Activated CD4-positive, alpha-beta T cell treated with anti-CD3 and anti-CD28 coated beads for 48 hours (primary cell): ENCODE measurements at regions not wholly inside any gene's neighbourhood (a gene's known extent, or its start where the extent isn't known, plus 50 kb on each side); places are given as distances from the start of the nearest gene placed in this dataset.
"Not testable (repeated sequence)": the region's sequence is repeated elsewhere in the genome, so short reads cannot be mapped to it uniquely, and the experiment has no call there.

Experiments used
- DNase-seq: peaks from one replicate; pipeline ENCODE4 v3.0.0-alpha.2; 2020

DNA sequence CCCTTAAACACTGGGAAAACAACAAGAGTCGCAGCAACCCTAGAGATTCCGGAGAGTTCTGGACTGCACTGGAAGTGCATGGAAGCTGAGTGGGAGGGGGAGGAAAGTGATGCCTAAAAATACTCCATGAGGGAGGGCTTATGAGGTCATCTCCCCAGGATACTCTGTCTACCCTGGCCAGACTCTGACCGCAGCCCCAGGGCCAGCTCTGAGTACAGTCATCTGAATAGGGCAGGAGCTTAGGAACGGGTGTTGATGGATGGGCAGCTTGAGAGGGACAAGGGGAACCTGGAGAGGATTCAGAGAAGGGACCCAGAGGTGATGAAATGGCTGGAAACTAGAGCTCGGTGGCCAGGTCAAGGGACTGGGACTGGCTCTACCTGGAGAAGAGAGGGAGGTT is 79.3 kb upstream of the IGFBP5 start:
- DNase-seq = no peak

- DNase-seq = no peak
Observed at GRCh38 chr2:216774180-216774579, 78.8 kb upstream of the IGFBP5 start.

- DNase-seq = no peak
Observed at GRCh38 chr2:216773072-216773471, 77.7 kb upstream of the IGFBP5 start.

DNA sequence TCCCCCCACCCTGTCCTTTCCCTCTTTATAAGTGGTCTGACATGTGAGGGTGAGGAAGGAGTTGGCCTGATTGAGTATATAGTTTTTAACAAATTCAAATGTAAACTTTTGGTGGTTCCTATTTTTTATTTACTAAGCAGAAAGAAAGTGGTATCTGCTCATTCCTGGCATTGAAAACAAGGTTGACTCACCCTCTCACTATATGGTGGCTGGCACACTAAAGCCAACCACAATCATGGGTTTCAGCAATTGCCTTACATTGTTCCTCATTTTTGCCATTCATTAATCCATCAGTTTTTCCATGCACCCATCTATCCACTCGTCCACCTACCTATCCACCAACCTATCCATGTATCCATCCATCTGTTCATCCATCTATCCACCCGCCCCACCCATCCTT is 75.4 kb upstream of the IGFBP5 start:
- DNase-seq = no peak

DNA sequence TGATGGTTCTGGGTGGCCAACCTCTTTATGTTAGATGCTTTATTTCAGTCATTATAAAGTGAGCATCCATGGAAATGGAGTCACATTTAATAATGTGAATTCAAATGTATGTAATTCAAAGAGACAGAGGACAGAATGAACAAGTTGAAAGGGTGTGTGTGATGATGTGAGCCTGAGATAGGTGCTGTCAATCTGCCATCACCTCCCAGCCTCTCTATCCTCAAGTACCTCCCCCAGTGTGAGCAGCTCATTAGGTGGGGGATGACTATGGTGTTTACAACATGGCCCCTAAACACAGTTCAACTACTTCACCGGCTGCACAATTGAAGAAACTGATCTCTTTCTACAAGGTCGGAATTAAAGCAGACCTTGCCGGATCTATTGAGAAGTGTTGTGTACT is 74.7 kb upstream of the IGFBP5 start:
- no peak for DNase-seq

DNA sequence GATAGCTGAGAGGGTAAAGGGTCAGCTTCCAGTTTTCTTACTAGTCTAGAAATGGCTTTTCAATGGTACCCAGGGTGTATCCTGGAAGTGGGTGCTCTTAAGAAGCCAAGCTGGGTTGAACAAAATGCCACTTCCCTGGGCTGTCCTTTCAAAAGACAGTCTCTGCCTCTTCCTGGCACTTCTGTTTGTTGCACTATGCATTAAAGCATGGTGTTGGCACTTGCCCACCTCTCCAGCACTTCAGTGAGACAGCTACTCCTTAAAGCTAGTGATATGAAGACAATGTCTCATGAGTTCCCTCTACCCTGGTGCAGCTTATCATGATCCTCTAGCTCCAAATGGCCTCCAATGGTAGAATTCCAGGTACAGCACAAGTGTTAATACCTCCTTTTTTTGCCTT is 74.3 kb upstream of the IGFBP5 start:
- no peak for DNase-seq

GRCh38 chr2:216768908-216769411 is 73.6 kb upstream of the IGFBP5 start:
- DNase-seq = no peak

DNA sequence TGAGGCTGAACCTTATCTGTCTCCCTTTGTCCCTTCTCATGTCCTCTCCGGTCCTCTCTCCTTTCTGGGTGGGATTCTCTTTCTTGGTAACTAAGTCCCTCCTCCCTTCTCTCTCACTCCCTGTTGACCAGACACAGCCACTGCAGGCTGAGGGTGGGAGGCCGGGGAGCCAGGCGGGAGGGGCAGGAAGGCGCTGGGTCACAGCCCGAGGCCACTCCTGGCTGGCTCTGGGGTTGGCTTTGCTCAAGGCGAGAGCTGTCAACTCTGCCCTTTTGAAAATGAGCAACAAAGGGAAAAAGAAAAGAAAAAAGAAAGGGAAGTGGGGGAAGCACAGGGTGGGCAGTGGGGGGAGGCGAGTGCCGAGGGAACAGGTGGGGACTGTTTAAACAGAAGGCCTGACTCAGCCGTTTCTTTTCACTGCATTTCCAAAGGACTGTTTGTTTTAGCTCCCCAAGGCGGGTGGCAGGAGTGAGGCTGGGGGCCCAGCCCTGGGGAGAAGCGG is 70.5 kb upstream of the IGFBP5 start:
- DNase-seq = no peak

- DNase-seq = no peak
Observed at GRCh38 chr2:216763396-216763795, 68.0 kb upstream of the IGFBP5 start.

- no peak for DNase-seq
Observed at GRCh38 chr2:216761809-216762208, 66.5 kb upstream of the IGFBP5 start.

DNA sequence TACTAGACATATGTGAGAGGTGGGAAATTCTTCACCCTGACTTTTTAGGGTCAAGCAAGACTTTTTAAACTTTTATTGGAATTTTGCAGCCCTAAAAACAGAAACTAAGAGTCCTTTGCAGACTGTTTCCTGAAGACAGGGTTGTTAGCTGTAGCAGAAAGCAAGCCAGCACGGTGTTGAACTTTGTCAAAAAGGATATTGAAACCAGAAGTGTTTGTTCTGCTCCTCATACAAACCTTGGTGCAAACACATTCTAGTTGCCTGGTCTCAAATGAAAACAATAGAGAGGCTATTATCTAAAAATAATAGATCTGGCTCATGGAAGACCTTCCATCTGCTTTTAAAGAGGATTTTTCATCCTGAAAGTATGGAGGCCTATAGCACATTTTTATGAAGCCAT is 65.8 kb upstream of the IGFBP5 start:
- DNase-seq = no peak

DNA sequence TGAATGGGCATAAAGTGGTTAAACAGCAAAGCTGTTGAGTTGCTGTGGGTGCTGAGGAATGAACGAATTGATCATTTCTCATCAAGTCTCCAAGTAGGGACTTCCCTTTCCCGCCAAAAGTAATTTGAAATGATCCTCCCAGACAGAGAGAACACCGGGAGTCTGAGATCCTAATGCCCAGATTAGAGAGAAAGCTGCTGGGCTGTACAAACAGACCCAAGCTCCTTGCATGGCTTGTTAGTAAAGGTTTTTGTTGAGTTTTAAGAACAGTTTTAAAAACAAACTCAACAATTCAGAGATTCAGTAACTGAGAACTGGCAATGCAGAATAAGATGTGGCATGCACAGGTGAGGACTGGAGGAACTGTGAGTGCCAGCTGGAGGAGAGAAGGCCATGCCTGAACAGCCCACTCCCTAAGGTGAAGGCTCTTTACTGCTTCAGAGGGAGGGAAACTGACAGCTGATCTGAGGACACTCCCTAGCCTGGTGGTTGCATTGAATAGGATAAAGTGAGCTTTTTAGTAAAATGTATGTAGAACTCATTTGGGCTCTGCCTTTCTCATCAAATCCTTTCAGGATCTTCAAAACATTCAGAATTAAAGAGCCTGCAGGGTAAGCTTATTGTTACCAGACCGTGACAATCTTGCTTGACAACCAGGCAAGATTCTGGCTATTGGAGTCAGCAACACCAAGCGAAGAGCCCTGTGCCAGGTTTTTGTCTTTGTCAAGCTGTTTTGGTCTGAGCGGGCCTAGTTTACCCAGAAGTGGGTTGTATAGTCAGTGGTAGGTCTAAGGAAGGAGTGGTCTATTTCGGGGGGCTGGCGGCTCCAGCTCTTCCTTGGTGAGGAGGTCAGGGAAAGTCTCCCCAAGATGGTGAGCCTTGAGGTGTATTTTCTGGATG is 63.2 kb upstream of the IGFBP5 start:
- DNase-seq = no peak

GRCh38 chr2:216757532-216757931 is 62.2 kb upstream of the IGFBP5 start:
- DNase-seq = no peak

DNA sequence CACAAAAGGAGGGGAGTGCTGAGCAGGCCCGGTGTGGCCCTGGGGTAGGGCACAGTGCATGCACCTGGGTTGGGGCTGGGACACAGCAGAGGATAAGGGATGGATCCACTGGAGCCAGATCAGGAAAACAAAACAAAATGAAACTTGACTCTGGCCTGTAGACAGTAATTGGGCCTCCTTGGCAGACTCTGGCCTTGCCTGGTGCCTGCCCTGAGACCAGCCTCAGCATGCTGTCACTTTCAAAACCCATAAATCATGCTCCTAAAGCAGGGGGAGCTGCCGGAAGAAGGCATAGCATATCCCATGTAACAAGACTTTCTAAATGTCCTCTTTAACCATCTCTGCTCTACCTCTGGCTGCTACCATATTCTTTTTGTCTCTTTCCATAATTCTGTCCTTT is 61.1 kb upstream of the IGFBP5 start:
- DNase-seq = no peak

DNA sequence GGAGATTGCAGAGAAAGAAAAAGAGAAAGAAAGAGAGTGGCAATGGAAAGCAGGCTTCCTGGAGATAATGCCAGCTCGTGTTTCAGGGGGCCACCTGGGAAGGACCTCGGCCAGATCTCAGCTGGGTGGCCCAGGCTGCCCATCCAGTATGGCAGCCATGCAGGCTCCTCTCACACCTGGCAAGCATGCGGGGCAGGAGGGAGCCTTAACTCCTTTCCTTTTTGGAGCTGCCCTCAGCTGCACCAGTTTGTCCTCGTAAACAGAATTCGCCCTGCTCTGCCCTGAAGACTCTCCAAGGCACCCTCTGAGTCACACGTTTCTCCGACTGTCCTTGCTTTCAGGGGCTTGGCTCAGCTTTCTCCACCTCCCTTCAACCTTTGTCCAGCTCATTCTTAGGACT is 59.5 kb upstream of the IGFBP5 start:
- no peak for DNase-seq

DNA sequence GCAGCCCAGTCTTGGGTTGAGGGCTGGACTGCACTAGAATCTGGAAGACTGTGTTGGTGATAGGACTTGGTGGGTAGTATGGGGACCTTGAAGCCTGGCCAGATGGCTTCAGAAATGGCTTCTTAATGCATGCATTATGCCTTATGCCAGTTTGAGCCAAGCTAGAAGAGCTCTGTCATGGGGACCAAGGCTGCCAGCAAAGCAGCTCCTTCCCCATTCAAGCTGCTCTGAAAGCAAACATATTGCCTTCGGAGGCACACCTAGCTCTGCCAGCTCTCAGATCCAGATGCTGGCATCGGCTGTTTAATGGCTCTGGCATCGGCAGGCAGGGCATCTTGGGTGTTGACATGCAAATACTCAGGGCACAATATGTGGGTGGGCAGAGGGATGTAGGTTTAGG is 59.0 kb upstream of the IGFBP5 start:
- no peak for DNase-seq

- DNase-seq = no peak
Observed at GRCh38 chr2:216752855-216753505, 57.6 kb upstream of the IGFBP5 start.

DNA sequence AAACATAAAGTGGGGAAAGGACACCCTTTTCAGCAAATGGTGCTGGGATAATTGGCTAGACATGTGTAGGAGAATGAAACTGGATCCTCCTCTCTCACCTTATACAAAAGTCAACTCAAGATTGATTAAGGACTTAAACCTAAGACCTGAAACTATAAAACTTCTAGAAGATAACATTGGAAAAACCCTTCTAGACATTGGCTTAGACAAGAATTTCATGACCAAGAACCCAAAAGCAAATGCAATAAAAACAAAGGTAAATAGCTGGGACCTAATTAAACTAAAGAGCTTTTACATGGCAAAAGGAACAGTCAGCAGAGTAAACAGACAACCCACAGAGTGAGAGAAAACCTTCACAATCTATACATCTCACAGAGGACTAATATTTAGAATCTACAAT is 55.4 kb upstream of the IGFBP5 start:
- not testable (repeated sequence) for DNase-seq

- peak; percentile 12 for DNase-seq
Observed at GRCh38 chr2:216746268-216746667, 50.9 kb upstream of the IGFBP5 start.

- no peak for DNase-seq
Observed at GRCh38 chr2:216745453-216745852, 50.1 kb upstream of the IGFBP5 start.
